DND-41 (cell line): ENCODE measurements at regions not wholly inside any gene's neighbourhood (a gene's known extent, or its start where the extent isn't known, plus 50 kb on each side); places are given as distances from the start of the nearest gene placed in this dataset.

Source experiments
- EZH2 ChIP-seq: IDR thresholded peaks from 3 replicates; pipeline ENCODE4 v1.6.1; 2012; ENCODE audit warnings: borderline replicate concordance, low read depth, mild to moderate bottlenecking, moderate library complexity, low read length, inconsistent platforms; ENCODE audit not compliant: severe bottlenecking
- TF ChIP-seq, protein P1 (sequence below): IDR thresholded peaks from 2 replicates; pipeline ENCODE4 v1.5.1; 2012; ENCODE audit warnings: borderline replicate concordance, low read length, moderate library complexity, mild to moderate bottlenecking; ENCODE audit not compliant: poor library complexity, severe bottlenecking; ENCODE audit errors: extremely low read depth

GRCh38 chr17:73754886-73755400, 110.7 kb upstream of the SDK2 start:
- no peak for TF ChIP-seq EZH2
- TF ChIP-seq, protein P1, sequence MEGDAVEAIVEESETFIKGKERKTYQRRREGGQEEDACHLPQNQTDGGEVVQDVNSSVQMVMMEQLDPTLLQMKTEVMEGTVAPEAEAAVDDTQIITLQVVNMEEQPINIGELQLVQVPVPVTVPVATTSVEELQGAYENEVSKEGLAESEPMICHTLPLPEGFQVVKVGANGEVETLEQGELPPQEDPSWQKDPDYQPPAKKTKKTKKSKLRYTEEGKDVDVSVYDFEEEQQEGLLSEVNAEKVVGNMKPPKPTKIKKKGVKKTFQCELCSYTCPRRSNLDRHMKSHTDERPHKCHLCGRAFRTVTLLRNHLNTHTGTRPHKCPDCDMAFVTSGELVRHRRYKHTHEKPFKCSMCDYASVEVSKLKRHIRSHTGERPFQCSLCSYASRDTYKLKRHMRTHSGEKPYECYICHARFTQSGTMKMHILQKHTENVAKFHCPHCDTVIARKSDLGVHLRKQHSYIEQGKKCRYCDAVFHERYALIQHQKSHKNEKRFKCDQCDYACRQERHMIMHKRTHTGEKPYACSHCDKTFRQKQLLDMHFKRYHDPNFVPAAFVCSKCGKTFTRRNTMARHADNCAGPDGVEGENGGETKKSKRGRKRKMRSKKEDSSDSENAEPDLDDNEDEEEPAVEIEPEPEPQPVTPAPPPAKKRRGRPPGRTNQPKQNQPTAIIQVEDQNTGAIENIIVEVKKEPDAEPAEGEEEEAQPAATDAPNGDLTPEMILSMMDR, result no peak
